ENCODE measurements at regions not wholly inside any gene's neighbourhood (a gene's known extent, or its start where the extent isn't known, plus 50 kb on each side); places are given as distances from the start of the nearest gene placed in this dataset.

DNA sequence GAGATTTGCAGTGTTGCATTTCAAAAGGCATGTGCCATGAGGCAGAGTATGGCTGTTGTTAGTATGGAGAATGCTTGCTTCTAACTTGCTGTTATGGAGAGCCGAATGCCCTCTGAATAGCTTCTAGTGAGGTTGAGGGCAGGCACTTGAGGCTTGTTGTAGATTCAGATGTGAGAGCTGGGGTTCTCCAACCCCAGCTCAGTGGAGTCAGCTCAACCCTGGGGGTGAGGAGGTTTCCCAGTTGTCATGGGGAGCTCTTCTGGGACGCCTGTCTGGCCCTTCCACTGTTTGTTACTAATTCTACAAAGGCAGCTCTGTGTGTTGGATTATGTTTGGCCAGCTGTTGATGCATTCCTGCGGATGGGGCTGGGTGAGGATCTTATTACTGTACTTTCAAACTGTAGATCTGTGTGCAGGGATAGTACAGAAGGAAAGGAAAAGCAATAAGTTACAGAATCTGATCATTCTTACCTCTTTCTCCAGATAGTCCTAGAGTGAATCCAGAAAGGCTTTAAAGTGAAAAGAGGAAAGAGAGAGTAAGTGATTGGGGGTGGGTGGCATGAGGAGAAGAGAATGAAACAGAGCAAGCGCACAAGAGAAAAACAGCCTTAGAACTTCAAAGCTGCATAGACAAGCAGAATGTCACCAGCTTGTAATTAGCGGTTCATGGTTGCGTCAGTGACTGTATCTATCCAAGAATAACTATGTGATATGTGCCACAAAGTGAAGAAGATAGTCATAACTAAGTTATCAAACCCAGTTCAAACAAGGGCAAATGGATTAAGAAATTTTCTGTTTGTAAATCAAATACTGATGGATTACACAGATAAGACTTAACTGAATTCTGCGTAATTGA lies 148.7 kb downstream of the PRL start:
- no peaks in the 10 kb centered on the region for H3K9me3 ChIP-seq
- ChIA-PET CTCF (interaction anchor here (1.4 to 6.2 kb wide), 7 partner anchors 178 to 1584 kb away, joined by 4 to 64 read pairs (median 5); partner anchors contain the start of gene SOX4), POLR2A (interaction anchor here (1.1 to 6.0 kb wide), 10 partner anchors 147 to 1514 kb away, joined by 3 to 173 read pairs (median 14); partner anchors contain the start of gene SOX4)
- H4K20me1 ChIP-seq (ENCODE audit: insufficient read depth): no peaks in the 10 kb centered on the region
- no peaks in the 10 kb centered on the region for H3K79me2 ChIP-seq (ENCODE audit: insufficient read depth)
- H3K36me3 ChIP-seq (replicated peaks in 1 of 2; ENCODE audit: control insufficient read depth in 1 of 2, insufficient read depth in 2 of 2, low read length in 1 of 2): peaks cover 0 to 6% of the 10 kb centered on the region in 2 experiments
- peaks cover 16 to 27% of the 10 kb centered on the region in 2 experiments; a peak in 3 of 4 replicates for H3K4me1 ChIP-seq (ENCODE audit: control insufficient read depth in 1 of 2, insufficient read depth in 2 of 2, low read depth in 1 of 2, low read length in 1 of 2)
- peak overlapping the region; percentile 61 to 75 for H3K4me3 ChIP-seq (ENCODE audit: low read depth in 2 of 2, low read length in 1 of 2)
- peak overlapping the region; percentile 65; the same call in 1 of the 2 replicates for H3K9ac ChIP-seq
- H3F3A ChIP-seq (replicated peaks; ENCODE audit: insufficient read depth): peaks cover 7% of the 10 kb centered on the region
- peak overlapping the region; percentile 61 to 99 for H3K27ac ChIP-seq (ENCODE audit: low read depth in 2 of 2, low read length in 1 of 2)
- no peak overlapping the region for H2AFZ ChIP-seq (ENCODE audit: low read depth)
- no peaks in the 10 kb centered on the region for H3K27me3 ChIP-seq (ENCODE audit: insufficient read depth)
- H3K9me2 ChIP-seq: no peaks in the 10 kb centered on the region
- 9% methylated on average over 6 of the region's 7 CpGs for WGBS (ENCODE audit: low lambda C conversion rate)
- peak overlapping the region; percentile 89 for H3K4me2 ChIP-seq
- DNase-seq: peak; percentile 27
- TF ChIP-seq NFIC (IDR thresholded peaks at IDR 0.05; ENCODE audit: borderline replicate concordance): peak; percentile 15; the same call in 1 of the 2 replicates
- TF ChIP-seq CHD2 (IDR thresholded peaks at IDR 0.05; ENCODE audit: low read length, partially characterized antibody): no peak
- TF ChIP-seq YY1 (IDR thresholded peaks at IDR 0.05; ENCODE audit: low read depth): no peak
- TF ChIP-seq SMC3 (IDR thresholded peaks at IDR 0.05; ENCODE audit: low read depth, low read length): no peak
- TF ChIP-seq, protein P1, sequence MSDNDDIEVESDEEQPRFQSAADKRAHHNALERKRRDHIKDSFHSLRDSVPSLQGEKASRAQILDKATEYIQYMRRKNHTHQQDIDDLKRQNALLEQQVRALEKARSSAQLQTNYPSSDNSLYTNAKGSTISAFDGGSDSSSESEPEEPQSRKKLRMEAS (IDR thresholded peaks at IDR 0.05; ENCODE audit: low read depth): peak; percentile 27; the same call in 1 of the 2 replicates
- peak; percentile 66; the same call in 1 of the 2 replicates for TF ChIP-seq SIN3A (IDR thresholded peaks at IDR 0.05; ENCODE audit: borderline replicate concordance, low read depth, low read length)
- no peak for TF ChIP-seq ELF1 (IDR thresholded peaks at IDR 0.05)
- 0 out of 2 replicates have a peak, but pooled peaks have one; percentile 42 for TF ChIP-seq MXI1 (IDR thresholded peaks at IDR 0.05; ENCODE audit: low read depth, low read length)
- peak; percentile 38; the same call in 1 of the 2 replicates for TF ChIP-seq JUND (IDR thresholded peaks at IDR 0.05)
- no peak for TF ChIP-seq EZH2phosphoT487 (IDR thresholded peaks at IDR 0.05; ENCODE audit: borderline replicate concordance, low read depth)
- TF ChIP-seq, protein P2, sequence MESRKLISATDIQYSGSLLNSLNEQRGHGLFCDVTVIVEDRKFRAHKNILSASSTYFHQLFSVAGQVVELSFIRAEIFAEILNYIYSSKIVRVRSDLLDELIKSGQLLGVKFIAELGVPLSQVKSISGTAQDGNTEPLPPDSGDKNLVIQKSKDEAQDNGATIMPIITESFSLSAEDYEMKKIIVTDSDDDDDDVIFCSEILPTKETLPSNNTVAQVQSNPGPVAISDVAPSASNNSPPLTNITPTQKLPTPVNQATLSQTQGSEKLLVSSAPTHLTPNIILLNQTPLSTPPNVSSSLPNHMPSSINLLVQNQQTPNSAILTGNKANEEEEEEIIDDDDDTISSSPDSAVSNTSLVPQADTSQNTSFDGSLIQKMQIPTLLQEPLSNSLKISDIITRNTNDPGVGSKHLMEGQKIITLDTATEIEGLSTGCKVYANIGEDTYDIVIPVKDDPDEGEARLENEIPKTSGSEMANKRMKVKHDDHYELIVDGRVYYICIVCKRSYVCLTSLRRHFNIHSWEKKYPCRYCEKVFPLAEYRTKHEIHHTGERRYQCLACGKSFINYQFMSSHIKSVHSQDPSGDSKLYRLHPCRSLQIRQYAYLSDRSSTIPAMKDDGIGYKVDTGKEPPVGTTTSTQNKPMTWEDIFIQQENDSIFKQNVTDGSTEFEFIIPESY (IDR thresholded peaks at IDR 0.05; ENCODE audit: borderline replicate concordance, low read depth): no peak
- TF ChIP-seq GABPA (IDR thresholded peaks at IDR 0.05; ENCODE audit: low read depth): no peak
- TF ChIP-seq EP300 (IDR thresholded peaks at IDR 0.05; ENCODE audit: borderline replicate concordance in 1 of 2, low read depth in 1 of 2, low read length in 1 of 2): peak; percentile 35 to 64; a peak in 3 of 4 replicates
- peak; percentile 84 for TF ChIP-seq TCF12 (IDR thresholded peaks at IDR 0.05)
- TF ChIP-seq, protein P3, sequence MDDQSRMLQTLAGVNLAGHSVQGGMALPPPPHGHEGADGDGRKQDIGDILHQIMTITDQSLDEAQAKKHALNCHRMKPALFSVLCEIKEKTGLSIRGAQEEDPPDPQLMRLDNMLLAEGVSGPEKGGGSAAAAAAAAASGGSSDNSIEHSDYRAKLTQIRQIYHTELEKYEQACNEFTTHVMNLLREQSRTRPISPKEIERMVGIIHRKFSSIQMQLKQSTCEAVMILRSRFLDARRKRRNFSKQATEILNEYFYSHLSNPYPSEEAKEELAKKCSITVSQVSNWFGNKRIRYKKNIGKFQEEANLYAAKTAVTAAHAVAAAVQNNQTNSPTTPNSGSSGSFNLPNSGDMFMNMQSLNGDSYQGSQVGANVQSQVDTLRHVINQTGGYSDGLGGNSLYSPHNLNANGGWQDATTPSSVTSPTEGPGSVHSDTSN (IDR thresholded peaks at IDR 0.05): peak; percentile 63
- no peak for TF ChIP-seq FOSL2 (IDR thresholded peaks at IDR 0.05; ENCODE audit: borderline replicate concordance, low read depth)
- no peak for TF ChIP-seq MEF2A (IDR thresholded peaks at IDR 0.05; ENCODE audit: borderline replicate concordance, low read depth)
- TF ChIP-seq, protein P4, sequence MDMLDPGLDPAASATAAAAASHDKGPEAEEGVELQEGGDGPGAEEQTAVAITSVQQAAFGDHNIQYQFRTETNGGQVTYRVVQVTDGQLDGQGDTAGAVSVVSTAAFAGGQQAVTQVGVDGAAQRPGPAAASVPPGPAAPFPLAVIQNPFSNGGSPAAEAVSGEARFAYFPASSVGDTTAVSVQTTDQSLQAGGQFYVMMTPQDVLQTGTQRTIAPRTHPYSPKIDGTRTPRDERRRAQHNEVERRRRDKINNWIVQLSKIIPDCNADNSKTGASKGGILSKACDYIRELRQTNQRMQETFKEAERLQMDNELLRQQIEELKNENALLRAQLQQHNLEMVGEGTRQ (IDR thresholded peaks at IDR 0.05; ENCODE audit: borderline replicate concordance, low read depth, low read length): no peak
- TF ChIP-seq POLR2AphosphoS5 (IDR thresholded peaks at IDR 0.05; ENCODE audit: low read depth, low read length): peak; percentile 46
- TF ChIP-seq RAD21 (IDR thresholded peaks at IDR 0.05; ENCODE audit: low read length): no peak
- 0 out of 2 replicates have a peak, but pooled peaks have one; percentile 8 for TF ChIP-seq RXRA (IDR thresholded peaks at IDR 0.05; ENCODE audit: borderline replicate concordance, low read depth)
- TF ChIP-seq, protein P5, sequence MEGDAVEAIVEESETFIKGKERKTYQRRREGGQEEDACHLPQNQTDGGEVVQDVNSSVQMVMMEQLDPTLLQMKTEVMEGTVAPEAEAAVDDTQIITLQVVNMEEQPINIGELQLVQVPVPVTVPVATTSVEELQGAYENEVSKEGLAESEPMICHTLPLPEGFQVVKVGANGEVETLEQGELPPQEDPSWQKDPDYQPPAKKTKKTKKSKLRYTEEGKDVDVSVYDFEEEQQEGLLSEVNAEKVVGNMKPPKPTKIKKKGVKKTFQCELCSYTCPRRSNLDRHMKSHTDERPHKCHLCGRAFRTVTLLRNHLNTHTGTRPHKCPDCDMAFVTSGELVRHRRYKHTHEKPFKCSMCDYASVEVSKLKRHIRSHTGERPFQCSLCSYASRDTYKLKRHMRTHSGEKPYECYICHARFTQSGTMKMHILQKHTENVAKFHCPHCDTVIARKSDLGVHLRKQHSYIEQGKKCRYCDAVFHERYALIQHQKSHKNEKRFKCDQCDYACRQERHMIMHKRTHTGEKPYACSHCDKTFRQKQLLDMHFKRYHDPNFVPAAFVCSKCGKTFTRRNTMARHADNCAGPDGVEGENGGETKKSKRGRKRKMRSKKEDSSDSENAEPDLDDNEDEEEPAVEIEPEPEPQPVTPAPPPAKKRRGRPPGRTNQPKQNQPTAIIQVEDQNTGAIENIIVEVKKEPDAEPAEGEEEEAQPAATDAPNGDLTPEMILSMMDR (IDR thresholded peaks at IDR 0.05): no peak
- TF ChIP-seq, protein P6, sequence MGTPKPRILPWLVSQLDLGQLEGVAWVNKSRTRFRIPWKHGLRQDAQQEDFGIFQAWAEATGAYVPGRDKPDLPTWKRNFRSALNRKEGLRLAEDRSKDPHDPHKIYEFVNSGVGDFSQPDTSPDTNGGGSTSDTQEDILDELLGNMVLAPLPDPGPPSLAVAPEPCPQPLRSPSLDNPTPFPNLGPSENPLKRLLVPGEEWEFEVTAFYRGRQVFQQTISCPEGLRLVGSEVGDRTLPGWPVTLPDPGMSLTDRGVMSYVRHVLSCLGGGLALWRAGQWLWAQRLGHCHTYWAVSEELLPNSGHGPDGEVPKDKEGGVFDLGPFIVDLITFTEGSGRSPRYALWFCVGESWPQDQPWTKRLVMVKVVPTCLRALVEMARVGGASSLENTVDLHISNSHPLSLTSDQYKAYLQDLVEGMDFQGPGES (IDR thresholded peaks at IDR 0.05; ENCODE audit: low read depth, low read length): no peak
- TF ChIP-seq GATA2 (CRISPR knock-in tag; IDR thresholded peaks at IDR 0.05): 0 out of 2 replicates have a peak, but pooled peaks have one; percentile 38
